ENCODE measurements at regions not wholly inside any gene's neighbourhood (a gene's known extent, or its start where the extent isn't known, plus 50 kb on each side); places are given as distances from the start of the nearest gene placed in this dataset.

DNA sequence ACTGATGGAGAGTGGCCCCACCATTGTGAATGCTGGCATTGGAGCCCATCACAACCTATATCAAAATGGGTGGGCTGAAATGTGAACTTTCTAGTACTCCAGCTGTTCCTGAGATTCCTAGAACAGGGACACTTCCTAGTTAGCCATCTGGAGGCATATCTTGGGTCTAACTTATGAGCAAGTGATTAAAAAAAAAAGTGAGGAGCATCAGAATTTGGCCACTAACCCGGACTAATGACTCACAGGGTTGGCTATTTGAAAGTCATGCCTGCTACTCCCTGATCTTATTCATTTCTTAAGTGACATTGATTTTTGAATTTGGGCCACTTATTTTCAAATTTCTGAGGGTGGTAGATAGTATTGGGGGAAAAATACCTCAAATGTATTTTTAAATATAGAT lies 216.6 kb downstream of the HRH4 start:
- DNase-seq, result no peak

DNA sequence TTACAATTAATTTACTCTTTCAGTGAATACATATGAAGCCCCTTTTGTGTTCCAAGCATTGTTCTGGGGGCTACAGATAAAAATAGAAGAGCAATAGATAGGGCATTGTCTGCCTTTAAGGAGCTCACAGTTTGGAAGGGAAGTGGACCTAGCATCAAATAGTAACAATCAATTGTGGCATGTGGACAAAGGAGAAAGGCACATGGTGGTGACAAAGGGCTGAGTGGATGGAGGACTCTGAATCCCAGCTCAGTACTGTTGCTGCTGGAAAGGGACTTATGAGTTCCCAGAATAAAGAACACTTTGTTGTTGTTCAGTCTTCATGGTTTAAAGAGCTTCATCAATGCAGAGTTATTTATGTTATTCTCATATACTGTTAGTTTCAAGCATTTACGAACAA lies 217.7 kb downstream of the HRH4 start:
- no peak for DNase-seq

DNA sequence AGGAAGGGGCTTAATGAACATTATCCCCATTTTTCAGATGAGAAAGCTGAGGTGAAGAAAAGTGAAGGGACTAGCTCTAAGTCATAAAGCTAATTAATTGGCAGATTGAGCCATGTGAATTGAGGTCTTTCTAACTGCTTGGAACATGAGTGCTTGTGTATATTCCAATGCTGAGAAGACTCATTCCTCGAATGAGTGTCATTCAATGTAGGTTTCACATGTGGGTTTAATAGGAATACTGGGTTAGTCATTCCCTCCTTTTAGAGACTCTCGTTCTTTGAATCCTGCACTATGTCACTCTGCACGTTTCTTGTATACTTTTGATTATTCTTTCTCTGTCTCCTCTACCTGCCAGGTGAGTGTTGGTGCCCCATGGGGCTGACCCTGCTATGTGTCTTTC lies 218.2 kb downstream of the HRH4 start:
- DNase-seq, result no peak

DNA sequence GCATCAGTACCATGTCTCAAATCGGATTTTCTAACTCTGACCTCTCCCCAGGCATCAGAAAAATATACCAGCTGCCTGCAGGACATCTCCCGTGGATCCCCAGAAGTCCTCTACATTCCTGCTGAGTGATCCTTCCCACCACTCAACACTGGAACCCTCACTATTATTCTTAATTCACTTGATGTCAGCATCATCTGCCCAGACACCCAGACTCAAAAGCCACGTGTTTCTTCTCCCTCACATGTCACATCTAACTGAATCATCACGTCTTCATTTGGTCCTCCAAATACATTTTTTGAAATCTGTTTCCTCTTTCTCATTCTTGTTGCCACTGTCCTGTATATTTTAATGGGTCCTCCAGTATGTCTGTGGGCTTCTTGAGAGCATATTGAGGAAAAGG lies 218.6 kb downstream of the HRH4 start:
- DNase-seq, result no peak

DNA sequence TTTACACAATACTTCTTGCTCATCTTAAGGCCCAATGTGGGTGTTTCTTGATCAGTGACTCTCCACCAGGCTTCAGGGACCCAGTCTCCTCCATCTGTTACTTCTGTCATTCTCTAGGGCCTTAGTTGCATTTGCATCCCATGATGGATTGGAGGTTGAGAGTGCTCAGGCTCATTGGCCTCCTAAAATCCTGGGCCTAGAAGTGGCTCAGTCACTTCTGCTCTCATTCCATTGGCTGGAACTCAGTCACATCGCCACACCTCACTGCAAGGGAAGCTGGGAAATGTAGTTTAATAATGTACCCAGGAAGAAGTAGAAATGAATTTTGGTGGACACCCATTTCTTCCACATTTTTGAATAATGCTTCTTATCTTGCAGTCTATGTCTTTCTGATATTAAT lies 223.5 kb downstream of the HRH4 start:
- no peak for DNase-seq

DNA sequence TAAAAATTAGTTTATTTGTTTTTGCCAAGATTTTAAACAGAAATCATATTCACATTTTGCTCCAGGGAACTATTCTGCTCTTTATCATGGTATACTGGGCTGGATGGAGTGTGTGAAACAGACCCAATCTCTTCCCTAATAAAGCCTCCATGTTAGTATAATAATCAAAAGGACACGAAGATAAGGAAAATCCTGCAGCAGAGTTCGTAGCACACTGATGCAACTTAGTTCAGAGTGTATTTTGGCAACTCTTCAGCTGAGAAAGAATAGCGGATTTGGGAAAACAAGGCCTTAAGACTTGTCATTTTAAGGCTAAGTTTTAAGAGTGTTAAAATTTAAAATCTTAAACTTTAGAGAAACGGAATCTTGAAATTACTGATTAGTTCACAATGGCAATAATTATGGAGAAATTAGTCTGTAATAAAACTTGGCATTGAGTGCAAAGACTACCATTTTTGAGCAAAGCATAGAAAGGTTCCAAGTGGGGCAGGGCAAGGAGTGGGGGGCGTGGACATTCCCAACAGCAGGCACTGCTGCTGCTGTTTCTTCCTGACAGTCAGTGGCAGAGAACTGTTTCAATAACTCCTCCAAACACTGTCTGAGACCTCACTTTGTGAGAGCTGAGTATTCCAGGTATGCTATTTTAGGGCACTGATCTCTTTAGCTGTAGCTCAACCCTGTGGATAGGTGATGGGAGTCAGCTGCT lies 225.0 kb downstream of the HRH4 start:
- DNase-seq, result no peak

DNA sequence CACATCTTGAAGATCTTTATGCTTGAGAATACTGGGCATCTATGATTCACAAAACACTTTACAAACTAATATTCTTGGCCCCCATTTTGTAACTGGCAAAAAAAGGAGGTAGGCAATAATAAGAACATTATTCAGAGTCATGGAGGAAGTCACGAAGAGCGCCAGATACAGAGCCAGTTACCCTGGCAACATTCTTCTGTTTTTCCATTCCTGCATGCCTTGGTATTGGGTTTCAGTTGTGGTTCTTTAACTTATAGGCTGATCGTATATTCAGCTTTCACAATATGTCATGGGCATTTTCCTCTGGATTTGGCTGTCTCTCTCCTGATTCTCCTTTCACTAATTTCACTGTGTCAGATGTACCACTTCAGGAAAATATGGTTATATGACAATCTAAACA lies 234.7 kb downstream of the HRH4 start:
- no peak for DNase-seq

DNA sequence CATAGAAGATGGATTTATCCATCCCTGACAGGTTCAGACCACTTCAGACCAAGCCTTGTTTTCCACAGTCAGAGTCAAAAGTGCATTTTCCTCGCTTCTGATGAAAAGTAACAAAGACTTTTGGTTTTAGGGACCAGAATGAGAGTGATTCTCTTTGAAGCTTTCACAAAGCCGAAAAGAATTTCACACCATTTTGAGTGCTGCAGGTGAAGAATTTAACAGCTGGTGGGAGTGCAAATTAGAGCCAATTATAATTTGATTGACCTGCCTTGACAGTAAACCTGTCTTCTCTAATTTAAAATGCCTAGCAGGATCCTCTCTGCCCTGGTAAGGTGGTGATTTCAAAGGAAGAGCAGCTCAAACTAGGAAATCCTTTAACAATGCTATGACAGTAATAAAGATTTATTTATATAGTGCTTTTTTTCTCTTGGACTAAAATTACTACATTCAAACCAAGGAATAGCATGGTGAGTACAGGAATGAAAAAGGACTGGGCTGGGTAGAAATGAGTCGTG lies 241.6 kb downstream of the HRH4 start:
- DNase-seq, result no peak

DNA sequence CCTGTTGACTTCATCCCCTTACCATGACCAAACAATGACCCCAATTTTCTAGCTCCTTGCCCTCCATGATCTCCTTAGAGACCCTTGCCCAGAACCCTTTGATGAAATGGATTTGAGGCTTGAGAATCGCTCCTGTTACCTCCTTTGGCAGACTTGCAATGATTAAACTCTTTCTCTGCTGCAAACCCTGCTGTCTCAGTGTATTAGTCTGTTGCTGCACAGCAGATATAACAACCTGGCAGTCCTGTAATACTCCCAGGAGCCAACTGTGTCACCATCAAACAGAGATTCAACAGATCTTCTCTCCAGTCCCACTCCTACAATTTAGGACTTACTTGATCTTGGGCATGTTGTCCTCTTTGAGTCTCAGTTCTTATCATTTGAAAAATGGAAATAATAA lies 242.9 kb downstream of the HRH4 start:
- DNase-seq, result no peak

DNA sequence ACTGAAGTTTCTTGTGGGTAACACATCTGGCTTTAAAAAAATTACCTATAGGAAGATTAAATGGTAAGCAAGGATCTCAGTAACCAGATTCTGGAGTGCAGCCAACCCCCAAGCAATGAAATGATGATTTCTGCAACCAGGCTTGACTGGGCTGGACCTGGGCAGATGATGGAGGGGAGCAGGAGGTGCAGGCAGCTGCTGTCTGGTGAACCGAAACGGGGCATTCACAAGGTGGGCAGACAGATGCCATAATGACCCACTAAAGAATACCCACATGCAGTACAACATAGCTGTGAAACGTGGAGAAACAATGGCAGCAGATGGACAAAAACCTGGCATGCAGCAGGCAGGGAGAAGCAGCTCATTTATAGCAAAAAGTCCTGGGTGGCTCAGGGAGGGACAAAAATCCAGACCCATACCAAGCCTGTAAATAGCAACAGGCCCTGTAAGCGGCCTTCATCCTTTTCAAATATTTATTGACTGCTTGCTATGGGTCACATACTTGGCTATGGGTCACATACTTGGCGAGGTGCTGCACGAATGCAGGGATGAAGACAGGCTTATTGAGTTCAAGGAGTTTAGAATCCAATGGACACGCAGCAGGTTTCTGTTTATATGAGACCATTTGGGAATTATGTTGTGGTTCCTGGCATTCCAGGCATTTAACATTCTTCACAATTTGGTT lies 244.7 kb downstream of the HRH4 start:
- DNase-seq, result peak; percentile 52

DNA sequence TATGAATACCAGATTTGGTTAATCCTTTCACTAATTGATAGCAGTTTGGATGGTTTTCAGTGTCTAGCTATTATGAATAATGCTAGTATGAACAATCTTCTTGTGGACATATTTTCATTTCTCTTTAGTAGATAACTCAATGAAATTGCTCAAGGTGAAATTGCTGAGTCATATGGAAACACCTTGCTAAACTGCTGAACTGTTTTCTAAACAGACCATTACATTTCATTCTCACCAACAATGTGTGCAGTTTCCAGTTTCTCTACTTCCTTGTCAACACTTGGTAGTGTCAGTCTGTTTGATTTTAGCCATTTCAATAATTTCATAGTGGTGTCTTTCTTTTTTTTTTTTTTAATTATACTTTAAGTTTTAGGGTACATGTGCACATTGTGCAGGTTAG lies 250.0 kb downstream of the HRH4 start:
- DNase-seq, result no peak

DNA sequence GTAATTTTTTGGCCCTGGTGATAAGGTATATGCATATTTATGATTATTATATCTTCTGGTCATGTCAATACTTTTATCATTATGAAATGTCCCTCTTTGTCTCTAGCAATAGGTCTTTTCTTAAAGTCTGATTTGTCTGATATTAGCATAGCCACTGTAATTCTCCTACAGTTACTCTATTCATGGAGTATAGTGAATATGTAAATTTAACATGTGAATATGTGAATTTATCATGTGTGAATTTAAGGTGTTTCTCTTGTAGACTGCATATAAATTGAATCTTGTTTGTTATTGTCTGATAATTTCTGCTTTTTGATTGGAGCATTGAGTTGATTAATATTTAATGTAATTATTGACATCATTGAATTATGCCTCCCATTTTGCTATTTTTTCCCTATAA lies 259.4 kb downstream of the HRH4 start:
- DNase-seq, result no peak

DNA sequence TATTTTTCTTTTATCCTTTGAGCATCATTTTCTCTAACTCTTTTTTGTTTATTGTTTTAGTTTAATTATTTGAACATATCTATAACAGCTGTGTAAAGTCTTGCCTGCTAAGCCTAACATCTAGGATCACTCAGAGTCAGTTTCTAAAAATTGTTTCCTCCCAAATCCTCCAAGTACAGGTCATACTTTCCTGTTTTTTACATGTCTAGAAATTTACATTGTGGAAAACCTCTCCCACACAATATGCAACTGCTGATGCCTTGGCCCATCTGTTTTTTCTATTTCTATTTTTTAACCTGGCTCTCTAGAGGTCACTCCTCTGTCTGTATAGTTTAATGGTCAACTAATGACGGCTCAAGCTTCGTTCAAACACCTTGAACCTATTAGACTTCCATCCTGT lies 261.0 kb downstream of the HRH4 start:
- no peak for DNase-seq

DNA sequence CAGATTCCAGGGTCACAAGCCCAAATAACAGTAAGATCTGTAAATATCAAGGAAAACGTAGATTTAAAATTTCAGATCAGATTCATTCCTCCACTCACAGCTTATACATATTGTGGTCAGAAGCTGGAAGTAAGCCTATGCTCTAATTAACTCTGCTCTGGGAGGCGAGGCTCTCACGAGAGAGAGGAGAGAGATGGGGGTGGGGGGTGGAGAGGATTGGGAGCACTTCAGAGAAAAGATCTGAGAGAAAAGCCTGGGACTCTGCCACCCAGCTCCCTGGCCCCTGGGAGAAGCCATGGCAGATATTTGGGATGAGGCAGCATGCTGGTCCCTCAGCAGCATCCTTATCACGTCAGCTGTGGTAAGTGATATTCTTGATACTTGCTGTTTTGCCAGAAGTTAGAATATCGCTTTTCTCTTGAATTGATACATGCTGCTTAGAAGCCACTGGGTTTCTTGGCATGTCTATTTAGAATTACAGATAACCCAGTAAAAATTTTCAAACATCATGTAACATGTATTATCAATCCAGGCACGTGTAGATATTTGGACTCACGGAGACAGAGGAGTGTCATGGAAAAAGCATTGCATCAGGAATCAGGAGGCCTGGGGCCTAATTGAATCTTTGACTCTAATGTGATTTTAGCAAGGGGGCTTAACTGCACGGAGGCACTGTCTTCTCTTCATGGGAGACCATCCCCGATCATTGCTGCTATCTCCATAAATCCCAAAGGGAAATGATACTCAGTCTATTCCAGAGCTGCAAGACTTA lies 265.4 kb downstream of the HRH4 start:
- DNase-seq, result no peak

DNA sequence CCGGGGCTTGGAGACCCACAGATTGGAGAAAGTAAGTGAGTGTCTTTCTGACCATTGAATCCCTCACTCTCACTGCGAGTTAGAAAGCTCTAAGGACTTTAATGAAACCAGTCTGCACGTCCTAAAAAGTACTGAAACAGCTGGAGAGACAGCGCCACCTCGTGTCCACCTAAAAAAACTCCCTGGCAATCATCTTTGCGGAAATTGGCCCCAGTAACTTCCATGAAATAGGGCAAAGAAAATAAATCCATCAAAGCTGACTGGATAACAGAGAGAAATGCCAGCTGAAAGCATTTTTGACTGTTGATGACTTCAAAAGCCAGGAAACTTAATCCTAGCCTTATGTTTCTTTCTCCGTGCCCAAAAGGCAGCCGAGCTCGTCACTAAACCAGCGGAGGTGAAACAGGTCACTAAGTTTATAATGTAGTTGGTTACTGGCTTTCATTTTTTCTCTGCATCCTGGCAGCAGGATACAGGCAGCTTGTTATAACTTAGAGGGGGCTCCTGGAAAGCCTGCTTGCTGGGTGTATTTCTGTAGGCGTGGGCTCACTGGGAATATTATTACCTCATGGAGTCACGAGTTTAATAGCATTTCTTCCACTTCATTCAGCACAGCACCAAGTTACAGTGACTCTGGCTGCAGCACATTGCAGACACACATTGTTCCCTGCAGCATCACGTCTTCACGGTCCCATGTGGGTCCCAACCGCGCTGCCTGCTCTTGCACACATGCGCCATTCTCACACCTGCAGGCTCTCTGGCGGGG lies 266.5 kb downstream of the HRH4 start:
- peak; percentile 73 for DNase-seq

DNA sequence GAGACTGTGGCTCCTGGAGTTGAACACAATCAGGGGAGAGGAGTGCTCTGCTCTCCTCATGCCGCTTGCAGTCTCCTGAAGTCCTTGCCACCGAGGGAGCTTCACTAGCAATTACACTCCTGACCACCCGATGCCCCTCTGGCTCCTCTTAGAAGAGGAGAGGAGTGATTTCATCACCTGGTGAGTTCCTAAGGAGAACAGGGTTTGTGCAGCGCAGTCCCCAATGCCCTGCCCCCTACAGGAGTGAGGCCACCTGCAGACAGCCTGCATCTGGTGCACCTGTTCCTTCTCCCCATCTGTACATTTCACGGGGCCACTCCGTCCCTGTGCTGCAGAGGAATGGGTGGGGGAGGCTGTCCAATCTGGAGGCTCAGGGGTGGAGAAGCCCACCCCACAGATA lies 267.2 kb downstream of the HRH4 start:
- DNase-seq, result no peak

DNA sequence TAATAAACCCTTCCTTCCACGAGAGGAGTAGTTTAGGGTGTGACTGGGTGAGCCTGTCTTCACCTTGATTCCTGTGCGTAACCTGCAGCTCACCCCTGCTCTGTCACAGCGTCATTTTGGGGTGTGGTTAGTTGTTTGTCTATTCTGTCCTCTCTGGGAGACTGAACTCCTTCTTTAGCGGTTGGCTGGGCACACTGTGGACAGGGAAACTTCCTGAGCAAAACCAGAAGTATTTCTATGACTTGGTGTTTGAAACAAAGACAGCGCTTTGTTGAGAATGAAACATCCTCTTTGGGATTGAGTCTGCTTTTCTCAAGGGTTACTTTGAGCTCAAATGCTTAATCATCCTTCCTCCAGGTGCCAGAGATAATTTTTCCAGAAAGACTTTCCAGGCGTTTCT lies 270.7 kb downstream of the HRH4 start:
- no peak for DNase-seq

DNA sequence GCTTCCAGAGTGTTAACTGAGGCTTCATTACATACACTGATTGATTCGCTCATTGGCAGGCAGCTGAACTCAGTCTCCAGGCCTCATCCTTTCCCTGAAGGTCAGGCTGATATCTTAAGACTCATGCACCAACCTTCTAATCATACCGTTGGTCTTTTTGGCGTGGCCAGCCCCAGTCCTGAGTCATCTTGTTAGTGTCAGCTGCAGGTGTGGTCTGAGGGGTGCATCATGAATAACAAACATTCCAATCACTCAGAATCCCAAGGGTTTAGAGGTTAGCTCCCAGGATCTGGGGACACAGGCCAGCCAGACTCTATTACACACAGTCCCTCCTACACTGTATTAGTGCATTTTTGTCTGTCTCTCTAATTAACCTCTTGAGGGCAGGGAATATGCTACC lies 271.5 kb downstream of the HRH4 start:
- no peak for DNase-seq

DNA sequence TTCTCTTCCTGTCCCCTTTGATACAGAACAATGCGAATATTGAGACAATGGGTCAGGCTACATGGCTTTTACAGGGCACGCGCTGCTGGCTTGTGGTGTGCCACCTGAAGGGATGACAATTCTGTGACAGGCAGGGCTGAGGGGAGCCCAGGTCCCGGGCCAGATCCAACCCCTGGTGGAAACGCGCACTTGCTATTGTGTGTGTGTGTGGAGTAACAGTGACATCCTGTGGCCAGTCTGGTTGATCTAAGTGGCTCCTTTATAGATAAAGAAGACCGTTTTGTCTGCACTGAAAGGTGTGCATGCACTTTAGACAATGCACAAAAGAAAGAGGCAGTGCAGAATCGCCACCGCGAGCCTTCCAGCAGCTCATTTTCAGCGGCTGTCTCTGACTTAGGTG lies 273.6 kb downstream of the HRH4 start:
- DNase-seq, result no peak

DNA sequence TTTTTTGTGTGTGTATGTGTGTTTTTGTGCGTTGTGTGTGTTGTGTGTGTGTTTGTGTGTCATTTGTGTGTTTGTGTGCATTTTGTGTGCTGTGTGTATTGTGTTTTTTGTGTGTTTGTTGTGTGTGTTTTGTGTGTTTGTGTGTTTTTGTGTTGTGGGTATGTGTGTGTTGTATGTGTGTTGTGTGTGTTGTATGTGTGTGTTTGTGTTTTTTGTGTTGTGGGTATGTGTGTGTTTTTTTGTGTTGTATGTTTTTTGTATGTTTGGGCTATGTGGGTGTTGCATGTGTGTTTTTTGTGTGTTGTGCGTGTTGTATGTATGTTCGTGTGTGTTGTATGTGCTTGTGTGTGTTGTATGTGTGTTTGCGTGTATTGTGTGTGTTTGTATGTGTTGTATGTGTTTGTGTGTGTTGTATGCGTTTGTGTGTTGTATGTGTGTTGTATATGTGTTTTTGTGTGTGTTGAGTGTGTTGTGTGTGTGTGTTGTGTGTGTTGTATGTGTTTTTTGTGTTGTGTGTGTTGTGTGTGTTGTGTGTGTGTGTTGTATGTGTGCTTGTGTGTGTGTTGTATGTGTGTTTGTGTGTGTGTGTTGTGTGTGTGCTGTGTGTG lies 275.3 kb downstream of the HRH4 start:
- DNase-seq, result no peak

DNA sequence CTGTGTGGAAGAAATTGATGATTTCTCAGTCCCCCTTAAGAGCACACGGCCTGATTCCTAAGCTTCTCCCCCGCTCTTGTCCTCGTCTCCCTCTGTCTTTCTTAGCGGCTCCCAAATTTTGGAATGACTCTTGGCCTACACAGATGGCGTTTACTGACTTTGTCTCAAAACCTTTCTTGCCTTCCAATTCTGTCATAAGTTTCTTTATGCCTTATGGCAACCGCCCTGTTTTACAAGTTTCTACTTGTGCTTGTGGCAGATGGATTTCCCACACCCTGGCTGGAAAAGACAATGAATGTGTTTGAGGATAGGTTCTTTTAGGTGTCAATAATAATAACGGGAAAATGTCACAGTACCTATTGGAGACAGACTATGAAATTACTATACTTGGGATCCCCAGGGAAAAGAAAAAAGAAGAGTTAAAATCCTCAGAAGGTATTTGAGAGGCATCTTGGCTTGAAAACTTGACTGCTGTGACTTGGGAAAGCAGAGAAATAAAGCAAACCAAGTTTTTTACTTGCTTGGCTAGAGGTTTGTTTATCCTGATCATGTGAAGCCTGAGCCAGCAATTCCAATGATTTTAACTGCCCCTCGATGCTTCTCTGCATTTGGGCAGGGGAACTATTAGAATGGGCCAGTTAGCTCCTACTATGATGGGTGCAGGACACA lies 276.4 kb downstream of the HRH4 start:
- no peak for DNase-seq

DNA sequence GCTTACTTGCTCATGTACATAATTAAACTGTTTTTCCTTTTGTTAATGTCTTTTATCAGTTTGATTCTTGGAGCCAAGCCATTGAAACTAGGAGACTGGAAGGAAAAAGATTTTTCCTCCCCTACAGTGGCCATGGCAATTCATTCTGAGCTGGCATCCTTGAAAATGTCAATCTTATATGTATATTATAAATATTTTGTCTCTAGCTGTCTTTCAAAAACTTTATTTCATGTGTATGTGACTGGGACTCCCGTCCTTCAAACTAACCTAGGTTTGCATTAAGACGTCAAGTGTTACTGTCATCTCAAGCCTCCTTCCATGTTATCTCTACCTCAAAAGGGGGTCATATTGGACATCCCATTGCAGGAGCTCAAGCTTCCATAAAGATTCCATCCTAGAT lies 280.4 kb downstream of the HRH4 start:
- DNase-seq, result no peak
